A673 (cell line): ENCODE measurements at regions not wholly inside any gene's neighbourhood (a gene's known extent, or its start where the extent isn't known, plus 50 kb on each side); places are given as distances from the start of the nearest gene placed in this dataset.

Experiments used
- BruUV-seq: library from RNA; stranded (reverse); fragments of 400-500 nt; replicated peaks from 2 replicates; lab custom pipeline; 2021; lab: Mats Ljungman, UMichigan
- CTCF ChIA-PET: fragments of 300-600 bp; sonication (Branson Sonifier 250); formaldehyde crosslinking; loops from one replicate; lab custom pipeline; 2022; ENCODE audit warnings: antibody characterized with exemption; lab: Charles Lee
- POLR2A ChIA-PET: fragments of 300-600 bp; sonication (Branson Sonifier 250); formaldehyde crosslinking; loops from one replicate; lab custom pipeline; 2022; ENCODE audit warnings: antibody characterized with exemption; ENCODE audit not compliant: low non-redundant PET; lab: Charles Lee
- DNase-seq: peaks from one replicate; pipeline ENCODE4 v3.0.0-alpha.2; 2015; ENCODE audit warnings: low spot score
- H3K27ac ChIP-seq: fragments of 200-600 bp; sonication (generic); 2 replicates; pipeline ENCODE4 v1.5.1; 2016; ENCODE audit warnings: mixed run types, low read depth, mild to moderate bottlenecking, mixed read lengths, antibody characterized with exemption, low read length; ENCODE audit not compliant: poor library complexity, severe bottlenecking
- H3K27me3 ChIP-seq: fragments of 200-600 bp; sonication (generic); replicated peaks from 2 replicates; pipeline ENCODE4 v1.6.1; 2017; ENCODE audit warnings: mixed run types, low read depth, mild to moderate bottlenecking, mixed read lengths, antibody characterized with exemption, low read length; ENCODE audit not compliant: insufficient read depth, poor library complexity
- H3K36me3 ChIP-seq: fragments of 200-600 bp; sonication (generic); 2 replicates; pipeline ENCODE4 v1.6.1; 2016; ENCODE audit warnings: mixed run types, mild to moderate bottlenecking, mixed read lengths, antibody characterized with exemption, low read length; ENCODE audit not compliant: insufficient read depth, poor library complexity, severe bottlenecking
- H3K4me1 ChIP-seq: fragments of 200-600 bp; sonication (generic); 2 replicates; pipeline ENCODE4 v1.6.1; 2017; ENCODE audit warnings: mixed run types, mild to moderate bottlenecking, mixed read lengths, antibody characterized with exemption, low read length; ENCODE audit not compliant: insufficient read depth, poor library complexity, severe bottlenecking
- H3K4me3 ChIP-seq: fragments of 200-600 bp; sonication (generic); 2 replicates; pipeline ENCODE4 v1.5.1; 2016; ENCODE audit warnings: low read depth, mixed run types, mild to moderate bottlenecking, mixed read lengths, low read length; ENCODE audit not compliant: poor library complexity, severe bottlenecking
- H3K9me3 ChIP-seq: fragments of 200-600 bp; sonication (generic); 2 replicates; pipeline ENCODE4 v1.6.1; 2016; ENCODE audit warnings: mixed run types, low read depth, mild to moderate bottlenecking, mixed read lengths, antibody characterized with exemption, low read length; ENCODE audit not compliant: poor library complexity, severe bottlenecking
- CTCF ChIP-seq: fragments of 300-800, 200-600 bp; sonication (generic); conservative IDR thresholded peaks from 2 replicates; pipeline ENCODE4 v1.5.1; 2017; ENCODE audit warnings: low read depth, mild to moderate bottlenecking, antibody characterized with exemption, low read length, moderate library complexity, mixed read lengths
- EZH2 ChIP-seq: fragments of 200-600 bp; sonication (generic); IDR thresholded peaks from 2 replicates; pipeline ENCODE4 v1.6.1; 2017; ENCODE audit warnings: borderline replicate concordance, low read depth, mild to moderate bottlenecking, mixed read lengths, antibody characterized with exemption, low read length; ENCODE audit not compliant: poor library complexity, severe bottlenecking
- intact Hi-C: fragments of 100-400 bp; cut with micrococcal nuclease; formaldehyde crosslinking; loops from one replicate; pipeline ENCODE4 v1.10.0; 2022; ENCODE audit not compliant: unreplicated experiment

GRCh38 chr4:176595257-176595656, 197.5 kb downstream of the VEGFC start:
- no peak overlapping the region for H3K4me3 ChIP-seq
- CTCF ChIA-PET: no interaction called here
- H3K9me3 ChIP-seq: no peaks in the 10 kb centered on the region
- no peak overlapping the region for H3K27ac ChIP-seq
- H3K4me1 ChIP-seq: no peaks in the 10 kb centered on the region
- TF ChIP-seq CTCF: no peak
- BruUV-seq: no TSS peak
- no peak for DNase-seq
- H3K36me3 ChIP-seq: no peaks in the 10 kb centered on the region
- peaks cover under 1% of the 10 kb centered on the region for H3K27me3 ChIP-seq
- intact Hi-C loops: no loop called here
- POLR2A ChIA-PET: no interaction called here

- TF ChIP-seq CTCF: no peak
- no peak for TF ChIP-seq EZH2
- intact Hi-C loops: no loop called here
- Histone ChIP-seq H3K36me3 (no peaks in the 10 kb centered on the region), H3K4me1 (no peaks in the 10 kb centered on the region), H3K9me3 (no peaks in the 10 kb centered on the region), H3K27ac (no peak overlapping the region), H3K4me3 (no peak overlapping the region), H3K27me3 (peaks cover 10% of the 10 kb centered on the region)
- ChIA-PET POLR2A (no interaction called here), CTCF (no interaction called here)
- BruUV-seq: no TSS peak
- peak; percentile 26 for DNase-seq
These were observed 191.6 kb downstream of the VEGFC start for GRCh38 chr4:176601124-176601523.

- BruUV-seq: no TSS peak
- TF ChIP-seq CTCF: no peak
- no peak for TF ChIP-seq EZH2
- Histone ChIP-seq H3K27me3 (peaks cover 21% of the 10 kb centered on the region), H3K9me3 (no peaks in the 10 kb centered on the region), H3K36me3 (no peaks in the 10 kb centered on the region), H3K27ac (no peak overlapping the region), H3K4me3 (no peak overlapping the region), H3K4me1 (no peaks in the 10 kb centered on the region)
- CTCF ChIA-PET: no interaction called here
- no peak for DNase-seq
- intact Hi-C loops: no loop called here
- POLR2A ChIA-PET: no interaction called here
These were observed 184.9 kb downstream of the VEGFC start for GRCh38 chr4:176607807-176608206.
